K562 (cell line): ENCODE measurements at regions not wholly inside any gene's neighbourhood (a gene's known extent, or its start where the extent isn't known, plus 50 kb on each side); places are given as distances from the start of the nearest gene placed in this dataset.
"Not testable (repeated sequence)": the region's sequence is repeated elsewhere in the genome, so short reads cannot be mapped to it uniquely, and the experiment has no call there.

Experiments
- ATAC-seq: fragments of 200-7000 bp; cut with Tn5 transposase; 3 replicates; pipeline ENCODE4 v1.9.1; 2020; ENCODE audit warnings: moderate library complexity
- BruUV-seq: library from RNA; stranded (reverse); fragments of 400-500 nt; replicated peaks from 2 replicates; lab custom pipeline; 2021; lab: Mats Ljungman, UMichigan
- CTCF ChIA-PET: fragments of 300-600 bp; formaldehyde crosslinking; extraction: SDS; loops from one replicate; lab custom pipeline; 2021; ENCODE audit warnings: low intra/inter-chr PET ratio; lab: Yijun Ruan, JAX
- POLR2A ChIA-PET: fragments of 300-600, 350-650 bp; sonication (Branson Sonifier 250); formaldehyde crosslinking; extraction: SDS; loops from one replicate; lab custom pipeline; 2021; ENCODE audit warnings: antibody characterized with exemption, inconsistent platforms; lab: Yijun Ruan, JAX
- DNase-seq, 4 experiments: peaks; one replicate each; pipeline versions ENCODE4 v3.0.0 to v3.0.0-alpha.2; 2011 to 2018; ENCODE audit warnings: low spot score in 3 of 4, mixed read lengths in 3 of 4; ENCODE audit errors: extremely low read depth in 1 of 4
- FAIRE-seq: peaks from 2 replicates; lab custom pipeline; 2011; peaks lifted over from hg19 to GRCh38; lab: Jason Lieb, UNC
- H2AFZ ChIP-seq: 2 replicates; pipeline ENCODE4 v1.6.0; 2011; ENCODE audit warnings: low read depth, low read length, control low read depth, inconsistent platforms
- H3K27ac ChIP-seq: fragments of 200-600 bp; 3 replicates; pipeline ENCODE4 v1.8.0; 2011; ENCODE audit warnings: low read depth, mild to moderate bottlenecking, control low read depth, inconsistent platforms, low read length, moderate library complexity, mixed read lengths; ENCODE audit errors: extremely low read depth
- H3K27me3 ChIP-seq, 2 experiments: fragments of 300-600 bp in 1 of 2; 2 replicates in 1 of 2; 3 replicates in 1 of 2; pipeline versions ENCODE4 v1.6.0 to v1.8.0; 2011; ENCODE audit warnings: inconsistent platforms in 2 of 2, low read length in 2 of 2, mild to moderate bottlenecking in 1 of 2, mixed read lengths in 1 of 2, moderate library complexity in 1 of 2; ENCODE audit not compliant: control insufficient read depth in 2 of 2, insufficient read depth in 2 of 2
- H3K36me3 ChIP-seq: fragments of 300-600 bp; 3 replicates; pipeline ENCODE4 v1.8.0; 2011; ENCODE audit warnings: mild to moderate bottlenecking, low read length, inconsistent platforms; ENCODE audit not compliant: control insufficient read depth, insufficient read depth
- H3K4me1 ChIP-seq, 2 experiments: fragments of 200-600 bp in 1 of 2; replicated peaks in 1 of 2; 2 replicates in 1 of 2; 3 replicates in 1 of 2; pipeline versions ENCODE4 v1.5.1 to v1.8.0; 2011; ENCODE audit warnings: inconsistent platforms in 2 of 2, low read length in 2 of 2, mild to moderate bottlenecking in 1 of 2, mixed read lengths in 1 of 2, moderate library complexity in 1 of 2; ENCODE audit not compliant: control insufficient read depth in 2 of 2, insufficient read depth in 2 of 2
- H3K4me2 ChIP-seq: 2 replicates; pipeline ENCODE4 v1.6.1; 2011; ENCODE audit warnings: low read length, control low read depth, inconsistent platforms, mixed read lengths; ENCODE audit not compliant: insufficient read depth
- H3K4me3 ChIP-seq: fragments of 200-600 bp; sonication (generic), shearing (Covaris generic); 2 replicates; pipeline ENCODE4 v1.5.1; 2016; ENCODE audit warnings: control low read depth, inconsistent platforms
- H3K79me2 ChIP-seq: fragments of 200-600 bp; 3 replicates; pipeline ENCODE4 v1.8.0; 2011; ENCODE audit warnings: low read length, inconsistent platforms; ENCODE audit not compliant: control insufficient read depth, insufficient read depth
- H3K9ac ChIP-seq, 2 experiments: 2 replicates each; pipeline versions ENCODE4 v1.6.0 to v1.6.1; 2011; ENCODE audit warnings: low read depth in 2 of 2, low read length in 2 of 2, control low read depth in 1 of 2, inconsistent platforms in 1 of 2, mild to moderate bottlenecking in 1 of 2, mixed read lengths in 1 of 2; ENCODE audit not compliant: insufficient read depth in 1 of 2
- H3K9me1 ChIP-seq: one replicate; pipeline ENCODE4 v1.6.0; 2011; ENCODE audit warnings: inconsistent platforms, mild to moderate bottlenecking, low read length, moderate library complexity; ENCODE audit not compliant: control insufficient read depth, insufficient read depth
- H3K9me3 ChIP-seq: replicated peaks from 2 replicates; pipeline ENCODE4 v1.5.1; 2011; ENCODE audit warnings: low read depth, low read length, inconsistent platforms; ENCODE audit not compliant: control insufficient read depth, insufficient read depth
- H4K20me1 ChIP-seq: replicated peaks from 2 replicates; pipeline ENCODE4 v1.6.1; 2011; ENCODE audit warnings: low read length, inconsistent platforms, mixed read lengths; ENCODE audit not compliant: control insufficient read depth, insufficient read depth
- EZH2 ChIP-seq: IDR thresholded peaks from 2 replicates; pipeline ENCODE4 v1.6.1; 2012; ENCODE audit warnings: low read depth, mild to moderate bottlenecking, inconsistent platforms, low read length, borderline replicate concordance
- GTF2E2 ChIP-seq: fragments of 200-800 bp; sonication (Bioruptor generic); IDR thresholded peaks from 2 replicates; pipeline ENCODE4 v1.6.1; 2016; ENCODE audit warnings: missing genetic modification characterization, missing compliant biosample characterization
- HCFC1 ChIP-seq: IDR thresholded peaks from 2 replicates; pipeline ENCODE4 v1.6.1; 2012; ENCODE audit warnings: low read depth, low read length, improper control_type of control experiment
- HMG20A ChIP-seq: fragments of 450-650 bp; formaldehyde crosslinking; conservative IDR thresholded peaks from 2 replicates; pipeline ENCODE4 v1.4.0; 2020; ENCODE audit warnings: mild to moderate bottlenecking, mixed read lengths
- NCOA1 ChIP-seq: fragments of 450-650 bp; IDR thresholded peaks from 2 replicates; pipeline ENCODE4 v1.6.1; 2016; ENCODE audit warnings: low read depth
- PHF8 ChIP-seq: fragments of 200-600 bp; sonication (generic); IDR thresholded peaks from 2 replicates; pipeline ENCODE4 v1.6.1; 2012; ENCODE audit warnings: mixed run types, mild to moderate bottlenecking, inconsistent platforms, low read length, moderate library complexity, borderline replicate concordance
- POU5F1 ChIP-seq: fragments of 150-350 bp; IDR thresholded peaks from 2 replicates; pipeline ENCODE4 v1.6.1; 2014; ENCODE audit warnings: borderline replicate concordance, low read length, low read depth, mild to moderate bottlenecking; ENCODE audit not compliant: partially characterized antibody
- PTBP1 ChIP-seq: fragments of 200-400 bp; formaldehyde crosslinking; IDR thresholded peaks from 2 replicates; pipeline ENCODE4 v1.6.1; 2017; ENCODE audit warnings: low read depth, low read length
- RFX5 ChIP-seq: IDR thresholded peaks from 2 replicates; pipeline ENCODE4 v1.6.1; 2011; ENCODE audit warnings: low read depth, mild to moderate bottlenecking, improper control_type of control experiment, low read length
- RNF2 ChIP-seq: sonication (generic); IDR thresholded peaks from 2 replicates; pipeline ENCODE4 v1.6.1; 2016
- TCF7L2 ChIP-seq: fragments of 150-350 bp; IDR thresholded peaks from 2 replicates; pipeline ENCODE4 v1.6.1; 2016; ENCODE audit warnings: low read depth, mild to moderate bottlenecking, low read length, moderate library complexity
- WHSC1 ChIP-seq: IDR thresholded peaks from one replicate; pipeline ENCODE4 v1.6.1; 2012; ENCODE audit warnings: low read length, control low read depth, inconsistent platforms
- YY1 ChIP-seq, 3 experiments: IDR thresholded peaks; 2 replicates each; pipeline ENCODE4 v1.6.1; 2011; ENCODE audit warnings: low read length in 2 of 3, mild to moderate bottlenecking in 2 of 3, moderate library complexity in 2 of 3, borderline replicate concordance in 1 of 3, control low read depth in 1 of 3, low read depth in 1 of 3; ENCODE audit not compliant: insufficient read depth in 3 of 3, insufficient replicate concordance in 2 of 3, control insufficient read depth in 1 of 3, insufficient read length in 1 of 3; ENCODE audit errors: extremely low read depth in 1 of 3
- ZBTB12 ChIP-seq: fragments of 250-450 bp; sonication (Bioruptor Pico); IDR thresholded peaks from 2 replicates; pipeline ENCODE4 v1.4.0; 2020
- ZEB2 ChIP-seq: fragments of 450-650 bp; IDR thresholded peaks from 2 replicates; pipeline ENCODE4 v1.6.1; 2016
- ZNF146 ChIP-seq: IDR thresholded peaks from one replicate; pipeline ENCODE4 v1.6.1; 2018; ENCODE audit warnings: missing compliant biosample characterization; ENCODE audit not compliant: unreplicated experiment
- ZNF197 ChIP-seq: fragments of 200-800 bp; sonication (Bioruptor generic); IDR thresholded peaks from 2 replicates; pipeline ENCODE4 v1.6.1; 2016; ENCODE audit warnings: low read depth, missing genetic modification characterization, missing compliant biosample characterization
- ZNF778 ChIP-seq: fragments of 450-650 bp; formaldehyde crosslinking; IDR thresholded peaks from 2 replicates; pipeline ENCODE4 v1.4.0; 2020; ENCODE audit warnings: mild to moderate bottlenecking, moderate library complexity
- ZNF780A ChIP-seq: fragments of 250-450 bp; sonication (Bioruptor Pico); IDR thresholded peaks from 2 replicates; pipeline ENCODE4 v1.5.0; 2021; ENCODE audit warnings: mild to moderate bottlenecking
- ZNF785 ChIP-seq: fragments of 250-450 bp; sonication (Bioruptor Pico); IDR thresholded peaks from 2 replicates; pipeline ENCODE4 v1.4.0; 2020; ENCODE audit warnings: mild to moderate bottlenecking
- WGBS: fragments of 100-300 bp; shearing (Covaris generic); methylation state at CpG from one replicate; pipeline ENCODE4 v1.1.6; 2016; ENCODE audit warnings: low coverage, mixed read lengths; ENCODE audit not compliant: insufficient coverage; ENCODE audit errors: missing lambda C conversion rate; 5-methylcytosine and 5-hydroxymethylcytosine counted together
- in situ Hi-C: fragments of 300-500 bp; cut with MboI; formaldehyde crosslinking; loops from 4 replicates; pipeline ENCODE4 v1.15.0; 2018; ENCODE audit warnings: inconsistent platforms, mixed read lengths
- intact Hi-C: fragments of 100-400 bp; cut with micrococcal nuclease; formaldehyde crosslinking; loops from 2 replicates; pipeline ENCODE4 v1.14.2; 2022

DNA sequence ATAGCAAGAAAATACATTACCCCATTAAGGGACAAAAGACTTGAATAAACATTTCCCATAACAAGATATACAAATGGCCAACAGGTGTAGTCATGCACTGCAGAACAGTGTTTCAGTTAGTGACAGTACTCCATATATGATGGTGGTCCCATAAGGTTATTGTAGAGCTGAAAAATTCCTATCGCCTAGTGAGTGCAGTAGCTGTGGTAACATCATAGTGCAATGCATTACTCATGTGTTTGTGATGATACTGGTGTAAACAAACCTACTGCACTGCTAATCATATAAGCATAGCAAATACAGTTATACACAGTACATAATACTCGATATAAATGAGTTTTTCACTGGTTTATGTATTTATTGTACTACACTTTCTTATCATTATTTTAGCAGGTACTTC is 168.7 kb downstream of the C12orf75 start:
- Histone ChIP-seq H3K4me1 (no peaks in the 10 kb centered on the region), H3K27ac (no peak overlapping the region), H4K20me1 (no peaks in the 10 kb centered on the region), H3K9me1 (no peaks in the 10 kb centered on the region), H3K27me3 (no peaks in the 10 kb centered on the region), H3K79me2 (no peaks in the 10 kb centered on the region), H2AFZ (no peak overlapping the region), H3K9ac (no peak overlapping the region), H3K36me3 (no peaks in the 10 kb centered on the region), H3K9me3 (no peaks in the 10 kb centered on the region), H3K4me3 (no peak overlapping the region), H3K4me2 (no peak overlapping the region)
- DNase-seq (no peak), FAIRE-seq (no peak), ATAC-seq (no peak)
- in situ Hi-C loops (no loop called here), intact Hi-C loops (no loop called here)
- 0% methylated on average over 2 of the region's 2 CpGs for WGBS
- CTCF ChIA-PET = no interaction called here
- BruUV-seq = no TSS peak
- POLR2A ChIA-PET = no interaction called here
- TF ChIP-seq ZNF146 (CRISPR knock-in tag) (no peak), TCF7L2 (no peak), EZH2 (no peak), PHF8 (no peak), ZNF780A (CRISPR knock-in tag) (no peak), ZBTB12 (CRISPR knock-in tag) (no peak), RFX5 (no peak), ZNF785 (CRISPR knock-in tag) (no peak), YY1 (IDR thresholded peaks at IDR 0.05; ENCODE audit: borderline replicate concordance in 1 of 3, control insufficient read depth in 1 of 3, extremely low read depth in 1 of 3, insufficient read depth in 3 of 3, insufficient read length in 1 of 3, insufficient replicate concordance in 2 of 3, low read depth in 1 of 3, low read length in 2 of 3) (no peak), PTBP1 (no peak), ZNF778 (CRISPR knock-in tag) (no peak), HMG20A (no peak), HCFC1 (no peak), RNF2 (no peak), WHSC1 (no peak), ZEB2 (no peak), POU5F1 (no peak), NCOA1 (no peak), GTF2E2 (no peak), ZNF197 (CRISPR knock-in tag) (no peak)

DNA sequence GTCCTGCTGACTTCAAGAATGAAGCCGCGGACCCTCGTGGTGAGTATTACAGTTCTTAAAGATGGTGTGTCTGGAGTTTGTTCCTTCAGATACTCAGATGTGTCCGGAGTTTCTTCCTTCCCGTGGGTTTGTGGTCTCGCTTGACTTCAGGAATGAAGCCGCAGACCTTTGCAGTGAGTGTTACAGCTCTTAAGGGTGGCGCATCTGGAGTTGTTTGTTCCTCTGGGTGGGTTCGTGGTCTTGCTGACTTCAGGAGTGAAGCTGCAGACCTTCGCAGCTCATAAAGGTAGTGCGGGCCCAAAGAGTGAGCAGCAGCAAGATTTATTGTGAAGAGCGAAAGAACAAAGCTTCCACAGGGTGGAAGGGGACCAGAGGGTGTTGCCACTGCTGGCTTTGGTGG is 170.2 kb downstream of the C12orf75 start:
- H3K9ac ChIP-seq, H3K27me3 ChIP-seq, CTCF ChIA-PET, H3K9me3 ChIP-seq, H3K9me1 ChIP-seq, H3K27ac ChIP-seq, ATAC-seq, H3K4me3 ChIP-seq, FAIRE-seq, DNase-seq, intact Hi-C loops, BruUV-seq, H3K4me2 ChIP-seq, H3K79me2 ChIP-seq, H3K36me3 ChIP-seq, H3K4me1 ChIP-seq, in situ Hi-C loops, POLR2A ChIA-PET, H4K20me1 ChIP-seq, H2AFZ ChIP-seq: not testable (repeated sequence)
- 6% methylated on average over 12 of the region's 12 CpGs for WGBS
